Chondrocyte (in vitro differentiated cells): ENCODE measurements at regions not wholly inside any gene's neighbourhood (a gene's known extent, or its start where the extent isn't known, plus 50 kb on each side); places are given as distances from the start of the nearest gene placed in this dataset.

Experiments used
- DNase-seq: peaks from one replicate; pipeline ENCODE4 v3.0.0; 2021; ENCODE audit warnings: mixed read lengths, low spot score
- H3K27ac Mint-ChIP-seq: one replicate; pipeline ENCODE4 v1.8.0; 2021; ENCODE audit warnings: mild to moderate bottlenecking, moderate library complexity, mixed read lengths; ENCODE audit not compliant: unreplicated experiment
- H3K27me3 Mint-ChIP-seq: 2 replicates; pipeline ENCODE4 v1.8.0; 2021; ENCODE audit warnings: low read depth, mixed read lengths
- H3K36me3 Mint-ChIP-seq: 2 replicates; pipeline ENCODE4 v1.8.0; 2021; ENCODE audit warnings: low read depth, mixed read lengths
- H3K4me1 Mint-ChIP-seq: 2 replicates; pipeline ENCODE4 v1.8.0; 2021; ENCODE audit warnings: low read depth, mild to moderate bottlenecking, mixed read lengths
- H3K4me3 Mint-ChIP-seq: one replicate; pipeline ENCODE4 v1.8.0; 2021; ENCODE audit warnings: mild to moderate bottlenecking, moderate library complexity, mixed read lengths; ENCODE audit not compliant: unreplicated experiment
- H3K9me3 Mint-ChIP-seq: 2 replicates; pipeline ENCODE4 v1.8.0; 2021; ENCODE audit warnings: low read depth, mixed read lengths
- CTCF ChIP-seq: fragments of 200-600 bp; sonication (generic); IDR thresholded peaks from 2 replicates; pipeline ENCODE4 v1.5.0; 2021; ENCODE audit warnings: antibody characterized with exemption, mild to moderate bottlenecking, moderate library complexity

GRCh38 chr2:192579965-192580700, 385.4 kb upstream of the TMEFF2 start:
- Mint-ChIP-seq H3K4me3 (no peak overlapping the region), H3K36me3 (no peaks in the 10 kb centered on the region), H3K9me3 (no peaks in the 10 kb centered on the region), H3K27me3 (peaks cover 15% of the 10 kb centered on the region), H3K4me1 (no peaks in the 10 kb centered on the region), H3K27ac (no peak overlapping the region)
- DNase-seq, result no peak
- TF ChIP-seq CTCF, result no peak

- no peaks in the 10 kb centered on the region for H3K9me3 Mint-ChIP-seq
- H3K27ac Mint-ChIP-seq, result no peak overlapping the region
- H3K36me3 Mint-ChIP-seq, result no peaks in the 10 kb centered on the region
- DNase-seq, result no peak
- peaks cover 15% of the 10 kb centered on the region for H3K27me3 Mint-ChIP-seq
- H3K4me3 Mint-ChIP-seq, result no peak overlapping the region
- H3K4me1 Mint-ChIP-seq, result no peaks in the 10 kb centered on the region
- TF ChIP-seq CTCF, result no peak
These were observed 384.0 kb upstream of the TMEFF2 start for GRCh38 chr2:192578780-192579179.

- H3K4me3 Mint-ChIP-seq, result no peak overlapping the region
- no peak for TF ChIP-seq CTCF
These were observed 383.0 kb upstream of the TMEFF2 start for GRCh38 chr2:192577706-192578105.

GRCh38 chr2:192574552-192574951, 379.8 kb upstream of the TMEFF2 start:
- H3K36me3 Mint-ChIP-seq, result no peaks in the 10 kb centered on the region
- TF ChIP-seq CTCF, result no peak
- no peaks in the 10 kb centered on the region for H3K9me3 Mint-ChIP-seq
- H3K27ac Mint-ChIP-seq, result no peak overlapping the region
- DNase-seq, result no peak
- no peak overlapping the region for H3K4me3 Mint-ChIP-seq
- peaks cover 9% of the 10 kb centered on the region for H3K27me3 Mint-ChIP-seq
- H3K4me1 Mint-ChIP-seq, result no peaks in the 10 kb centered on the region

More at GRCh38 chr2:192577706-192578105, 383.0 kb upstream of the TMEFF2 start:
- H3K9me3 Mint-ChIP-seq, result no peaks in the 10 kb centered on the region
- no peaks in the 10 kb centered on the region for H3K4me1 Mint-ChIP-seq
- peaks cover 13% of the 10 kb centered on the region for H3K27me3 Mint-ChIP-seq
- no peaks in the 10 kb centered on the region for H3K36me3 Mint-ChIP-seq
- no peak for DNase-seq
- no peak overlapping the region for H3K27ac Mint-ChIP-seq

- Mint-ChIP-seq H3K27me3 (peaks cover 5% of the 10 kb centered on the region), H3K4me1 (no peaks in the 10 kb centered on the region), H3K4me3 (no peak overlapping the region), H3K36me3 (no peaks in the 10 kb centered on the region), H3K27ac (no peak overlapping the region), H3K9me3 (no peaks in the 10 kb centered on the region)
- no peak for DNase-seq
- no peak for TF ChIP-seq CTCF
These were observed 376.9 kb upstream of the TMEFF2 start for GRCh38 chr2:192571636-192572035.
